HEK293 (cell line): ENCODE measurements at regions not wholly inside any gene's neighbourhood (a gene's known extent, or its start where the extent isn't known, plus 50 kb on each side); places are given as distances from the start of the nearest gene placed in this dataset.

Experiments used
- CTCF ChIA-PET: fragments of 350-600 bp; formaldehyde crosslinking; extraction: SDS; loops from one replicate; lab custom pipeline; 2021; ENCODE audit warnings: antibody characterized with exemption; lab: Yijun Ruan, JAX
- POLR2A ChIA-PET: fragments of 300-600 bp; formaldehyde crosslinking; extraction: SDS; loops from one replicate; lab custom pipeline; 2020; ENCODE audit warnings: antibody characterized with exemption, inconsistent platforms; lab: Yijun Ruan, JAX
- H3K27ac ChIP-seq: fragments of 200-500 bp; sonication (Bioruptor generic); 2 replicates; pipeline ENCODE4 v1.5.1; 2014; ENCODE audit warnings: low read depth, low read length, control low read depth, inconsistent platforms; ENCODE audit errors: extremely low read depth
- H3K36me3 ChIP-seq, 2 experiments: fragments of 200-500 bp in 1 of 2; sonication (Bioruptor generic) in 1 of 2; 1 replicate in 1 of 2; 2 replicates in 1 of 2; pipeline ENCODE4 v1.5.1; 2014 to 2017; ENCODE audit warnings: inconsistent platforms in 2 of 2, low read length in 2 of 2; ENCODE audit not compliant: control insufficient read depth in 2 of 2, insufficient read depth in 1 of 2
- H3K4me1 ChIP-seq: fragments of 200-500 bp; sonication (Bioruptor generic); 2 replicates; pipeline ENCODE4 v1.5.1; 2014; ENCODE audit warnings: mild to moderate bottlenecking, low read length, inconsistent platforms; ENCODE audit not compliant: control insufficient read depth, insufficient read depth
- H3K4me3 ChIP-seq: 2 replicates; pipeline ENCODE4 v1.5.1; 2011; ENCODE audit warnings: low read depth, mild to moderate bottlenecking, control low read depth, low read length, moderate library complexity
- H3K9me3 ChIP-seq: fragments of 200-500 bp; sonication (Bioruptor generic); 2 replicates; pipeline ENCODE4 v1.5.1; 2014; ENCODE audit warnings: low read depth, low read length, inconsistent platforms; ENCODE audit not compliant: control insufficient read depth, insufficient read depth
- HOXA7 ChIP-seq: sonication (generic); formaldehyde crosslinking; IDR thresholded peaks from 2 replicates; pipeline ENCODE4 v1.8.1; 2022; ENCODE audit warnings: missing genetic modification reagents, borderline replicate concordance
- IKZF3 ChIP-seq: fragments of 450-650 bp; IDR thresholded peaks from 2 replicates; pipeline ENCODE4 v1.5.0; 2018; ENCODE audit warnings: missing biosample characterization, mild to moderate bottlenecking, missing genetic modification characterization, moderate library complexity
- KLF8 ChIP-seq: fragments of 450-650 bp; formaldehyde crosslinking; IDR thresholded peaks from 2 replicates; pipeline ENCODE4 v1.5.1; 2016; ENCODE audit warnings: missing biosample characterization, missing genetic modification characterization
- RBAK ChIP-seq: fragments of 450-650 bp; formaldehyde crosslinking; IDR thresholded peaks from 2 replicates; pipeline ENCODE4 v1.5.1; 2016; ENCODE audit warnings: missing biosample characterization, missing genetic modification characterization
- ZBTB48 ChIP-seq: fragments of 450-650 bp; formaldehyde crosslinking; IDR thresholded peaks from 2 replicates; pipeline ENCODE4 v1.5.1; 2016; ENCODE audit warnings: missing biosample characterization, missing genetic modification characterization
- ZNF112 ChIP-seq: fragments of 450-650 bp; formaldehyde crosslinking; IDR thresholded peaks from 2 replicates; pipeline ENCODE4 v1.5.0; 2017; ENCODE audit warnings: missing biosample characterization, missing genetic modification characterization
- ZNF157 ChIP-seq: fragments of 450-650 bp; formaldehyde crosslinking; IDR thresholded peaks from 2 replicates; pipeline ENCODE4 v1.5.1; 2016; ENCODE audit warnings: missing biosample characterization, missing genetic modification characterization
- ZNF223 ChIP-seq: fragments of 450-650 bp; formaldehyde crosslinking; IDR thresholded peaks from 2 replicates; pipeline ENCODE4 v1.5.1; 2016; ENCODE audit warnings: missing biosample characterization, missing genetic modification characterization
- ZNF23 ChIP-seq: fragments of 450-650 bp; formaldehyde crosslinking; IDR thresholded peaks from 2 replicates; pipeline ENCODE4 v1.5.1; 2016; ENCODE audit warnings: missing biosample characterization, missing genetic modification characterization, borderline replicate concordance
- ZNF302 ChIP-seq: fragments of 450-650 bp; formaldehyde crosslinking; IDR thresholded peaks from 2 replicates; pipeline ENCODE4 v1.5.1; 2016; ENCODE audit warnings: missing biosample characterization, missing genetic modification characterization, low read depth
- ZNF391 ChIP-seq: fragments of 450-650 bp; formaldehyde crosslinking; IDR thresholded peaks from 2 replicates; pipeline ENCODE4 v1.5.1; 2016; ENCODE audit warnings: low read depth, missing biosample characterization, missing genetic modification characterization, borderline replicate concordance
- ZNF426 ChIP-seq: fragments of 450-650 bp; formaldehyde crosslinking; IDR thresholded peaks from 2 replicates; pipeline ENCODE4 v1.5.1; 2017; ENCODE audit warnings: missing biosample characterization, missing genetic modification characterization, mild to moderate bottlenecking, inconsistent platforms, moderate library complexity
- ZNF555 ChIP-seq: fragments of 450-650 bp; formaldehyde crosslinking; conservative IDR thresholded peaks from 2 replicates; pipeline ENCODE4 v1.5.1; 2017; ENCODE audit warnings: missing biosample characterization, mild to moderate bottlenecking, missing genetic modification characterization, inconsistent platforms
- ZNF670 ChIP-seq: fragments of 450-650 bp; formaldehyde crosslinking; IDR thresholded peaks from 2 replicates; pipeline ENCODE4 v1.5.1; 2016; ENCODE audit warnings: missing biosample characterization, missing genetic modification characterization, low read depth
- ZNF76 ChIP-seq: fragments of 450-650 bp; formaldehyde crosslinking; IDR thresholded peaks from 2 replicates; pipeline ENCODE4; 2016; ENCODE audit warnings: low read depth, missing biosample characterization, missing genetic modification characterization, borderline replicate concordance
- ZNF777 ChIP-seq: fragments of 450-650 bp; formaldehyde crosslinking; IDR thresholded peaks from 2 replicates; pipeline ENCODE4 v1.5.1; 2017; ENCODE audit warnings: missing biosample characterization, missing genetic modification characterization, borderline replicate concordance
- ZNF785 ChIP-seq: fragments of 450-650 bp; formaldehyde crosslinking; IDR thresholded peaks from 2 replicates; pipeline ENCODE4 v1.5.1; 2016; ENCODE audit warnings: missing biosample characterization, missing genetic modification characterization
- ZXDB ChIP-seq: fragments of 450-650 bp; formaldehyde crosslinking; IDR thresholded peaks from 2 replicates; pipeline ENCODE4 v1.5.1; 2016; ENCODE audit warnings: missing biosample characterization, missing genetic modification characterization
- TF ChIP-seq, protein P1 (sequence below): fragments of 450-650 bp; formaldehyde crosslinking; IDR thresholded peaks from 2 replicates; pipeline ENCODE4 v1.5.1; 2016; ENCODE audit warnings: missing biosample characterization, missing genetic modification characterization
- TF ChIP-seq, protein P2 (sequence below): fragments of 450-650 bp; formaldehyde crosslinking; IDR thresholded peaks from 2 replicates; pipeline ENCODE4 v1.5.1; 2016; ENCODE audit warnings: missing biosample characterization, missing genetic modification characterization
- TF ChIP-seq, protein P3 (sequence below): fragments of 450-650 bp; formaldehyde crosslinking; IDR thresholded peaks from 2 replicates; pipeline ENCODE4 v1.5.1; 2016; ENCODE audit warnings: missing biosample characterization, missing genetic modification characterization, borderline replicate concordance
- TF ChIP-seq, protein P4 (sequence below): fragments of 450-650 bp; formaldehyde crosslinking; IDR thresholded peaks from 2 replicates; pipeline ENCODE4 v1.5.1; 2016; ENCODE audit warnings: missing biosample characterization, missing genetic modification characterization
- TF ChIP-seq, protein P5 (sequence below): fragments of 450-650 bp; formaldehyde crosslinking; IDR thresholded peaks from 2 replicates; pipeline ENCODE4 v1.5.1; 2016; ENCODE audit warnings: missing biosample characterization, missing genetic modification characterization
- TF ChIP-seq, protein P6 (sequence below): fragments of 450-650 bp; formaldehyde crosslinking; IDR thresholded peaks from 2 replicates; pipeline ENCODE4 v1.5.1; 2017; ENCODE audit warnings: missing biosample characterization, missing genetic modification characterization

DNA sequence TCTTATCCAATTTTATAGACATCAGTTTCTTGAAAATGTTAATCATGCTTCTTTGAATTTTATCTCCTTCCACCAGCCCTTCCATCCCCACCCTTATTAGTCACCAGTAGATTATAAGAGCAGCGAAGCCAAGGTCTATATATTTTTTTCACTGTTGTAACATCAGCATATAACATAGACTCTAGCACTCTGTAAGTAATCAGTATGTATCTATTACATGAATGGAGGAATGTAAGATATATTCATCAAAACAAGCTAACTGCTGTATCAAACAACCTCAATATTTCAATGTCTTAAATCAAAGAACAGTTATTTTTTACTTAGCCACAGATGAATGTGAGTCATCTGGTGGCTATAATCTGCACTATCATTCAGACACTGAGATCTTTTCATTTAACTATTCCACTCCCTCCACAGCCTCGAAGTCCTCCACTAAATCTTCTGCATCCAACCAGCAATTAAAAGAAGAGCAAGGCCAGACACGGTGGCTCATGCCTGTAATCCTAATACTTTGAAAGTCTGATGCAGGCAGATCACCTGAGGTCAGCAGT, 178.9 kb downstream of the CENPC start:
- ChIA-PET POLR2A (no interaction called here), CTCF (interaction anchor here (1.7 kb wide), 1 partner anchor 27 kb away, joined by 3 read pairs; no protein-coding TSS in a partner anchor)
- Histone ChIP-seq H3K4me3 (no peak overlapping the region), H3K9me3 (no peaks in the 10 kb centered on the region), H3K27ac (no peak overlapping the region), H3K36me3 (no peaks in the 10 kb centered on the region), H3K4me1 (no peaks in the 10 kb centered on the region)
- TF ChIP-seq ZNF302 (tag by site-specific recombination) = no peak
- TF ChIP-seq KLF8 (tag by site-specific recombination) = no peak
- no peak for TF ChIP-seq ZNF223 (tag by site-specific recombination)
- TF ChIP-seq, protein P1, sequence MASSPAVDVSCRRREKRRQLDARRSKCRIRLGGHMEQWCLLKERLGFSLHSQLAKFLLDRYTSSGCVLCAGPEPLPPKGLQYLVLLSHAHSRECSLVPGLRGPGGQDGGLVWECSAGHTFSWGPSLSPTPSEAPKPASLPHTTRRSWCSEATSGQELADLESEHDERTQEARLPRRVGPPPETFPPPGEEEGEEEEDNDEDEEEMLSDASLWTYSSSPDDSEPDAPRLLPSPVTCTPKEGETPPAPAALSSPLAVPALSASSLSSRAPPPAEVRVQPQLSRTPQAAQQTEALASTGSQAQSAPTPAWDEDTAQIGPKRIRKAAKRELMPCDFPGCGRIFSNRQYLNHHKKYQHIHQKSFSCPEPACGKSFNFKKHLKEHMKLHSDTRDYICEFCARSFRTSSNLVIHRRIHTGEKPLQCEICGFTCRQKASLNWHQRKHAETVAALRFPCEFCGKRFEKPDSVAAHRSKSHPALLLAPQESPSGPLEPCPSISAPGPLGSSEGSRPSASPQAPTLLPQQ = no peak
- no peak for TF ChIP-seq IKZF3 (tag by site-specific recombination)
- TF ChIP-seq, protein P2, sequence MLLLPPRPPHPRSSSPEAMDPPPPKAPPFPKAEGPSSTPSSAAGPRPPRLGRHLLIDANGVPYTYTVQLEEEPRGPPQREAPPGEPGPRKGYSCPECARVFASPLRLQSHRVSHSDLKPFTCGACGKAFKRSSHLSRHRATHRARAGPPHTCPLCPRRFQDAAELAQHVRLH (tag by site-specific recombination) = no peak
- no peak for TF ChIP-seq ZNF112 (tag by site-specific recombination)
- TF ChIP-seq ZNF426 = no peak
- no peak for TF ChIP-seq ZBTB48
- TF ChIP-seq, protein P3, sequence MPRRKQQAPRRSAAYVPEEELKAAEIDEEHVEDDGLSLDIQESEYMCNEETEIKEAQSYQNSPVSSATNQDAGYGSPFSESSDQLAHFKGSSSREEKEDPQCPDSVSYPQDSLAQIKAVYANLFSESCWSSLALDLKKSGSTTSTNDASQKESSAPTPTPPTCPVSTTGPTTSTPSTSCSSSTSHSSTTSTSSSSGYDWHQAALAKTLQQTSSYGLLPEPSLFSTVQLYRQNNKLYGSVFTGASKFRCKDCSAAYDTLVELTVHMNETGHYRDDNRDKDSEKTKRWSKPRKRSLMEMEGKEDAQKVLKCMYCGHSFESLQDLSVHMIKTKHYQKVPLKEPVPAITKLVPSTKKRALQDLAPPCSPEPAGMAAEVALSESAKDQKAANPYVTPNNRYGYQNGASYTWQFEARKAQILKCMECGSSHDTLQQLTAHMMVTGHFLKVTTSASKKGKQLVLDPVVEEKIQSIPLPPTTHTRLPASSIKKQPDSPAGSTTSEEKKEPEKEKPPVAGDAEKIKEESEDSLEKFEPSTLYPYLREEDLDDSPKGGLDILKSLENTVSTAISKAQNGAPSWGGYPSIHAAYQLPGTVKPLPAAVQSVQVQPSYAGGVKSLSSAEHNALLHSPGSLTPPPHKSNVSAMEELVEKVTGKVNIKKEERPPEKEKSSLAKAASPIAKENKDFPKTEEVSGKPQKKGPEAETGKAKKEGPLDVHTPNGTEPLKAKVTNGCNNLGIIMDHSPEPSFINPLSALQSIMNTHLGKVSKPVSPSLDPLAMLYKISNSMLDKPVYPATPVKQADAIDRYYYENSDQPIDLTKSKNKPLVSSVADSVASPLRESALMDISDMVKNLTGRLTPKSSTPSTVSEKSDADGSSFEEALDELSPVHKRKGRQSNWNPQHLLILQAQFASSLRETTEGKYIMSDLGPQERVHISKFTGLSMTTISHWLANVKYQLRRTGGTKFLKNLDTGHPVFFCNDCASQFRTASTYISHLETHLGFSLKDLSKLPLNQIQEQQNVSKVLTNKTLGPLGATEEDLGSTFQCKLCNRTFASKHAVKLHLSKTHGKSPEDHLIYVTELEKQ (tag by site-specific recombination) = no peak
- TF ChIP-seq ZNF670 (tag by site-specific recombination) = no peak
- no peak for TF ChIP-seq ZNF785
- no peak for TF ChIP-seq ZNF777 (tag by site-specific recombination)
- TF ChIP-seq ZNF76 (tag by site-specific recombination) = no peak
- no peak for TF ChIP-seq RBAK (tag by site-specific recombination)
- no peak for TF ChIP-seq ZNF157 (tag by site-specific recombination)
- no peak for TF ChIP-seq ZNF23
- TF ChIP-seq ZNF391 = no peak
- TF ChIP-seq, protein P4, sequence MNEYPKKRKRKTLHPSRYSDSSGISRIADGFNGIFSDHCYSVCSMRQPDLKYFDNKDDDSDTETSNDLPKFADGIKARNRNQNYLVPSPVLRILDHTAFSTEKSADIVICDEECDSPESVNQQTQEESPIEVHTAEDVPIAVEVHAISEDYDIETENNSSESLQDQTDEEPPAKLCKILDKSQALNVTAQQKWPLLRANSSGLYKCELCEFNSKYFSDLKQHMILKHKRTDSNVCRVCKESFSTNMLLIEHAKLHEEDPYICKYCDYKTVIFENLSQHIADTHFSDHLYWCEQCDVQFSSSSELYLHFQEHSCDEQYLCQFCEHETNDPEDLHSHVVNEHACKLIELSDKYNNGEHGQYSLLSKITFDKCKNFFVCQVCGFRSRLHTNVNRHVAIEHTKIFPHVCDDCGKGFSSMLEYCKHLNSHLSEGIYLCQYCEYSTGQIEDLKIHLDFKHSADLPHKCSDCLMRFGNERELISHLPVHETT (tag by site-specific recombination) = no peak

DNA sequence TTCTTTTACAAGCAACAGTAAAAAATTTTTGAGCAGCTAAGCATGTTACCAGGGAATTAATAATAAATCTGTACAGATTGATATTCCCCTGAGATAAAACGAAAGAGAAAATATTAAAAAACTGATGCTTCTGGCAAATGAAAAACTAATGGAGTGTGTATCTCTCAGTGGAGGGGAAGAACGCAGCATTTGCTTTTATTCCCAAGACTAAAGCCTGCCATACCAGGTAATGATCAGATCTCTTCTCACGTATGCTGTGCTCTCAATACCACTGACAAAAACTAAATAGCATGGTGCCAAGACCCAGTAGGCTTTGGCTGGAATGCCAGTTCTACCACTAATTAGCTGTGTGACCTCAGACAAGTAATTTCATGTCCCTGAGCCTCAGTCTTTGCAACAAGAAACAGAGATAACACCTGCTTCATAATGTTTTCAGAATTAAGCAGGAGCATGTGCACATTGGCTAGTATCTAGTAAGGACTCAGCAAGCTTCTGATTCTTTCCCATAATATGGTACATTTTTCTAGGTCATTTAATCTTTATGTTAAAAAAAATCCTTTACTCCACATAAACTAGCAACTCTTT, 179.6 kb downstream of the CENPC start:
- Histone ChIP-seq H3K9me3 (no peaks in the 10 kb centered on the region), H3K36me3 (no peaks in the 10 kb centered on the region), H3K4me1 (no peaks in the 10 kb centered on the region), H3K4me3 (no peak overlapping the region), H3K27ac (no peak overlapping the region)
- ChIA-PET POLR2A (no interaction called here), CTCF (interaction anchor here (1.7 kb wide), 1 partner anchor 28 kb away, joined by 3 read pairs; no protein-coding TSS in a partner anchor)
- TF ChIP-seq, protein P1 = no peak
- TF ChIP-seq ZXDB (tag by site-specific recombination) (no peak), ZNF555 (tag by site-specific recombination) (no peak), HOXA7 (CRISPR knock-in tag) (no peak)
- TF ChIP-seq, protein P5, sequence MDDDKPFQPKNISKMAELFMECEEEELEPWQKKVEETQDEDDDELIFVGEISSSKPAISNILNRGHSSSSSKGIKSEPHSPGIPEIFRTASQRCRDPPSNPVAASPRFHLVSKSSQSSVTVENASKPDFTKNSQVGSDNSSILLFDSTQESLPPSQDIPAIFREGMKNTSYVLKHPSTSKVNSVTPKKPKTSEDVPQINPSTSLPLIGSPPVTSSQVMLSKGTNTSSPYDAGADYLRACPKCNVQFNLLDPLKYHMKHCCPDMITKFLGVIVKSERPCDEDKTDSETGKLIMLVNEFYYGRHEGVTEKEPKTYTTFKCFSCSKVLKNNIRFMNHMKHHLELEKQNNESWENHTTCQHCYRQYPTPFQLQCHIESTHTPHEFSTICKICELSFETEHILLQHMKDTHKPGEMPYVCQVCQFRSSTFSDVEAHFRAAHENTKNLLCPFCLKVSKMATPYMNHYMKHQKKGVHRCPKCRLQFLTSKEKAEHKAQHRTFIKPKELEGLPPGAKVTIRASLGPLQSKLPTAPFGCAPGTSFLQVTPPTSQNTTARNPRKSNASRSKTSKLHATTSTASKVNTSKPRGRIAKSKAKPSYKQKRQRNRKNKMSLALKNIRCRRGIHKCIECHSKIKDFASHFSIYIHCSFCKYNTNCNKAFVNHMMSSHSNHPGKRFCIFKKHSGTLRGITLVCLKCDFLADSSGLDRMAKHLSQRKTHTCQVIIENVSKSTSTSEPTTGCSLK (tag by site-specific recombination) = no peak
- TF ChIP-seq, protein P6, sequence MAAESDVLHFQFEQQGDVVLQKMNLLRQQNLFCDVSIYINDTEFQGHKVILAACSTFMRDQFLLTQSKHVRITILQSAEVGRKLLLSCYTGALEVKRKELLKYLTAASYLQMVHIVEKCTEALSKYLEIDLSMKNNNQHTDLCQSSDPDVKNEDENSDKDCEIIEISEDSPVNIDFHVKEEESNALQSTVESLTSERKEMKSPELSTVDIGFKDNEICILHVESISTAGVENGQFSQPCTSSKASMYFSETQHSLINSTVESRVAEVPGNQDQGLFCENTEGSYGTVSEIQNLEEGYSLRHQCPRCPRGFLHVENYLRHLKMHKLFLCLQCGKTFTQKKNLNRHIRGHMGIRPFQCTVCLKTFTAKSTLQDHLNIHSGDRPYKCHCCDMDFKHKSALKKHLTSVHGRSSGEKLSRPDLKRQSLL (tag by site-specific recombination) = no peak
